HG03354 (cell line): ENCODE measurements at regions not wholly inside any gene's neighbourhood (a gene's known extent, or its start where the extent isn't known, plus 50 kb on each side); places are given as distances from the start of the nearest gene placed in this dataset.

ENCODE experiments used
- ATAC-seq: cut with Tn5 transposase; IDR thresholded peaks from one replicate; pipeline ENCODE4 v1.9.1; 2021; ENCODE audit warnings: mild to moderate bottlenecking; ENCODE audit not compliant: unreplicated experiment, poor library complexity, severe bottlenecking

DNA sequence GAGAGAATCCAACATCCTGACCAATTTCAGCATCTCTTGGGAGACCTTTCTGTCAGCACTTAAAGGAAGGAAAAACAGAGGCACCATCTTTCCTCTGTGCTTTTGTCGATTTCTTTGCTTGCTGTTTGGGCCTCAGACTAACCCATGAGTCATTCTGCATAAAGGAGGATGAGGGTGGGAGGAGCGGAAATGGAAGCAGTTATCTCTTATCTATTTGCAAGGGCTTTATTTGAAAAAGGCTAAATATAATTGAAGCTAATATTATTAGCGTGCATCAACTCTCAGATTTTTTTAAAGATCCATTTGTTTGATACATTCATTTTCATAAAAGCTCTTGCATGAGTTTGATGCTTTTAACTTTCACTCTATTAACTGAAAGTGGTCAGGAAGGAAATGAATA lies 72.9 kb downstream of the ZNF622 start:
- ATAC-seq = no peak

DNA sequence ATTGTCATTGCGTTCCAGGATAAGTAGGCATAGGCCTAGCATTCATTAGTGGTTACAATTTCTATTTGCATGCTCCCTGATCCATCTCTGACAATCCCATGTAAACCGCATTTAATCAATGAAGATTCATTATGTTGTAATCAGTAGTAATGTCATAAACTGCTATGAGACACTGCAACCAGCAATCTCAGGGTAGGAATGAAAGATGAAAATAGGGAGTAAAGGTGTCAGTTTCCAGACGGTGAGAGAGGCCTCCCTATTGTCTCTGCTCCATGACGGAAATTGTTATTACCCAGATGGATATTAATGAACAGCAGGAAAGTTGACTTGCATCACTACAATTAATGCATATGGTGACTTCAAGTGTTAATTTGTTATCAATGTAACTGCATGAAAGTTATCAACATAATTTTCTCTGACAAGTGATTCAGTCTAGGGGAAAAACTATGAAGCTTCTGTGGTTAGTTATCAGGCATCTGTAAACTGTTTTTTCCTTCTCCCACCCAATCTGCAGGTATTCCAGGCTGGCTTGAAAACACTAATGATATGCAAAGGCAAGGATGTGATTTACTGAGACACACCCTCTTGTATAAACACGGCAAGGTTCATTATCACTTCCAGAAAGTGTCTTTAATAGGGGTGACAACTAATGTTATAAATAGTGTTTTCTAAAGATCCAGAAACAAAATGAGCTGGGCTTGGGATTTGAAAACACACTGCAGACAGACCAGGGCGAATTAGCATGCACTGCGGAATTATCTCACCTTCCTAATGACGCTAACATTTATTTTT lies 73.5 kb downstream of the ZNF622 start:
- no peak for ATAC-seq

DNA sequence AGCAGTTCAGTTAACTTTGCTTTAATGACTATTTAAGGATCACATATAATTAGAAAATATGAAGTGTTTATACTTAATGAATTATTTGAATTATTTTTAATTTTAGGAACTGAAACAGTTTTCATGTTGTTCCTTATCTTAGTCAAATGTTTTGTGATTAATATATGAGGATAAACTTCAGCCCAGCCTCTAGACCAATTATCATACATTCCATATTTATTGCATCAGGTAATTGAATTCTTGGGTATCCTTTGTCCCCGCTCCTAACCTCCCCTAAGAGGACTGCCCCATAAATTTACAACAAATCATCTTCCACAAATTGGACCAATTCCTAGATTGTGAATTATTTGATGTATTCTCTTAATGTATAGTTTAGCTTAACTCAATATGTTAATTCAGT lies 74.8 kb downstream of the ZNF622 start:
- ATAC-seq = no peak

DNA sequence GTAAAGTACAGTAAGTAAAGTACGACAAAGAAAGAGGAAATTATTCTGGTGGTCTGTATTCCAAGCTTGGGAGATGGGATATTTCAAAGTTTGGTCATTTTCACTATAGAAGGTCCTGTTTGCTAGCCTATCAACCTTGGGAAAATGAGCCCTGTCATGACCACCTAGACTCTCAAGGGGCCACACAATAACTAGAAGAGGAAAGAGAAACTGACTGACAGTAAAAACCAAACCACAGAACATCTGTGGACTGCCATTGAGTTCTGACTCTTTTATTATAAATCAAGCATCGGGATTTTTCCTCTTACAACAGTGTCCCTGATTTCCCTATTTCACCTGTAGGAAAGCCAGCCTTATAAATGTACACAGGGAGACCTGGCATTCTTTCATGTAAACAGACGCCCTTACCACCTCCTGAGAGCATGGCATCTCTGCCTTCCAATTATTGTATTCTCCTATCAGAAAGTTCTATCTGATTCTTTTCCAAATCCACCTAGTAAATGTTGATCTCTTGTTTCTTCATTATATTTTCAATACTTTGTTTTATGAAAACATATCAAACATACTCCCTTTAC lies 80.0 kb downstream of the ZNF622 start:
- no peak for ATAC-seq

DNA sequence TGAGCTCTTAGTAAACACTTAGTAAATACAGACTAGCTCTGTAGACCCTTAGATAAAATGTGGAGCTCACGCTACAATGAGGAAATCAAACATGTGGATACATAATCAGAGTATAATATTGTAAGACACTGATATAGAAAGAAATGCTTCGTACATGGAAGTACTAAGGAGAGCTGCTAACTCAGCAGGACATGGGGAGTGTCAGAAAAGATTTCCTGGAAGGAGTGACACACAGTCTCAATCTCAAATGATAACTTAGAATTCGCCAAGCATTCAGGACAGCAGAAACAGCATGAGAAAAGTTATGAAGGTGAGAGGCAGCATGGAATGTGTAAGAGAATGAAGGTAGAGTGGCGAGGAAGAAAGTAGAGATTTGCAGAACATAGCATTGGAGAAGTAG lies 80.8 kb downstream of the ZNF622 start:
- ATAC-seq = no peak

DNA sequence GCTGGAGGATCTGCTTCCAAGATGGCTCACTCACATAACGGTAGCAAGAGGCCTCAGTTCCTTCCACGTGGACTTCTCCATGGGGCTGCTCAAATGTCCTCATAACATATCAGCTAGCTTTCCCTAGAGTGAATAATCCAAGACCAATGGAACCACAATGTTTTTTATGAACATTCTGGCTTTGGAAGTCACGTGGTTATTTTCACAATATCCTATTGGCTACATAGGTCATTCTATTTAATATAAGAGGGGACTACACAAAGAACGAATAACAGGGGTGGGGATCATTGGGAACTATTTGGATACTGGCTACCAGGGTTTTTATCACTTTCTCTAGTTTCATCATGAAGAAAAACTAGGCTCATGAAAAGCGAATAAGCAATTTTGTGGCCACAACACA lies 81.4 kb downstream of the ZNF622 start:
- ATAC-seq = no peak

DNA sequence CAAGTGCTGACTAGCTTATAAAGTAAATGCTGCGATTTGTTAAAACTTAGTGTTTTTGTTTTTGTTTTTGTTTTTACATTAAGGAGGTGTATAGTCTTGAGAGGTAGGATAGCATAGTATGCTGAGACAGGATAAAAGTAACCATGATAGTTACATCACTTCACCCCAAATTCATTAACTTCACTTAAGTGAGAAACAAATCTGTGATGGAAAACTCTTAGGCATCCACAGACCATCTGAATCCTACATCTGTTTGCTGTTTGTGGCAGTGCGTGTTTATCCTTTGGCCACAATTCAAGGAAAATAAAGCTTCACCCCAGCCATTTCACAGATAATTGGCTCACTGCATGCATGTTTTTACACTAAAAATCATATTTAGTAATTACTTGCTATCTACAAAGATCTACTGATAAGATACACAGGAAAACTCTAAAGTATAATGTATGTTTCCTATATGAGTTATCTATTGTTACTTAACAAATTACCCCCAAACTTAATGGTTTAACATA lies 82.0 kb downstream of the ZNF622 start:
- ATAC-seq = no peak

DNA sequence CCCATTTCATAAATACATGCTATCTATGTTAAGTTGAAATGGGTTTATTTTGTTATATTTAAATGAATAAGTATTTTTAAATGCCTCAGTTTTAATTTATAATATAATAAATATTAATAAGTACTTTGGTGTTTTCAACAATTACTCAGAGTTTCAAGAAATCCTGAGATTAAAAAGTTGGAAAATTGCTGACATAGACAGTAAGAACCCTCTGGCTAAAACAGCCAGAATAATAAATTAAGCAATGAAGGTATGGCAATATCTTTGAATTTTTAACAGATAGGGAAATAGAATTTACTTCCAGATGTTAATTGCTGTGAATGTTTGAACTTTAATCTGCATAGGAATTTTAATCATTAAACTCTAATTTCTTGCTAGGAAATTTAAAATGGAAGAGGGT lies 83.6 kb downstream of the ZNF622 start:
- ATAC-seq = no peak

DNA sequence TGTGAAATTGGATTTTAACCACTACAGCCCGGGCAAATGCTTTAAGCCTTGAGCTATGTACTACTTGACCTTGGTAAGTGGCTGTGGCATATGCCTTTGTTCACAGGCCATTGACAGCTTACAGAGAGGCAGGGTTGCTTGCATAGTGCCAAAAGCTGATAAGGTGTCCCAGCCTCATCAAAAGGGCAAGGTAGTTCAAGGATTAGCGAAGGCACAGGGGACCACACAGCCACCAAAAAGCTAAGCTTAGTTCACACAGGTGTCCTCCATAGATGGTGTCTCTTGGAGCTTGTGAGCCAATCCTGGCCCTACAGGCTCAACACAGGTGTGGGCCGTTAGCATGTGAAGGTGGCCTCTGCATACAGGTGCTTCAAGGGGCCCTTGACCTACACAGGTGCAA lies 86.8 kb downstream of the ZNF622 start:
- no peak for ATAC-seq

DNA sequence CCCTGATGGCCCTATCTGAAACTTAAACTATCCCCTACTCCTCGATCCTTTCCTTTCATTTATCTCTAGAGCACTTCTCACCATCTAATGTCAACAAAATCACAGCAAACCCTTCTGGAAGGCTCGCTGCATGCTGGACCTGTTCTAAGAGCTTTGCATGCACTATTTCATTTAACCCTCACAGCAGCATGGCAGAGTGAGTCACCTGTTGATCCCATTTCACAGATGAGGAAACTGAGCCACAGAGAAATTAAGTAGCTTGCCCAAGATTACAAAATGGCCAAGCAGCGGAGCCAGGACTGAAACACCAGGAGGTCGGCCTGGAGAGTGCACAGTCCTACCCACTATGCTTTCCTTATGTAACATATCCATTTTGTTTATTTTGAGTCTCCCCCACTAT lies 93.1 kb downstream of the ZNF622 start:
- no peak for ATAC-seq

DNA sequence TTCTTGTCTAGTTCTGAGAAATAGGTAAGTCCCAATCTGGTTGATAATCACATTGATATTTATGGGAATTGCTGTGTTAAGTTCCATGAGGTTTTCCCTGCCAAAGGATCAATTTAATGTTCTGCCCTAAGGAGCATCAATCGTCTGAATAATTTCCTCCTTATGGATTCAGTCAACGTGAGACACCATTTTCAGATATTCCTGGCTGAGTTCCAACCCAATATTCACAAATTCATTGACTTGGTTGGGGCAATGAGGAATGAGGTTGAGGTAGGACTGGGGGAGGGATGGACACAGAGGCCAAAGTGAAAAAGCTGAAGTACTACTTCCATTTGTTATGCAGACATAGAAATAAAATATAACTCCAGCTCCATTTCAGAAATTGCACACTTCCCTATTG lies 99.1 kb downstream of the ZNF622 start:
- no peak for ATAC-seq

DNA sequence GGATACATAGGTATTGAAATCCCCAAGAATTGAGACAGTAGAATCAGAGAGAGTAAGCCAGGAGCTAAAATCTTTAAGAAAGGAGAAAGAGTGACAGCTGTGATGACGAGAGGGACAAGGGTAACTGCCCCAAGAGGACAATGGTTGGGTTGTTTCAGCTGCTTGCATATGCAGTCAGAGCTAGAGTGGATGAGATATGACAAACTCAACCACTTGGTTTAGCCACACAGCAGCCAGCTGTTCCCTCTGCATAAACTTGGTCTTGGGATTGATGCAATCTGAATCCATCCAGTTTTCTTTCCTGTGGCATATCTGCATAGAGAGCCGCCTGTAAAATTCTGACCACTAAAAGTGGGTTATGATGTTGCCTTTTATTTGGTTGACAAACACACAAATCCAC lies 100.7 kb downstream of the ZNF622 start:
- no peak for ATAC-seq

DNA sequence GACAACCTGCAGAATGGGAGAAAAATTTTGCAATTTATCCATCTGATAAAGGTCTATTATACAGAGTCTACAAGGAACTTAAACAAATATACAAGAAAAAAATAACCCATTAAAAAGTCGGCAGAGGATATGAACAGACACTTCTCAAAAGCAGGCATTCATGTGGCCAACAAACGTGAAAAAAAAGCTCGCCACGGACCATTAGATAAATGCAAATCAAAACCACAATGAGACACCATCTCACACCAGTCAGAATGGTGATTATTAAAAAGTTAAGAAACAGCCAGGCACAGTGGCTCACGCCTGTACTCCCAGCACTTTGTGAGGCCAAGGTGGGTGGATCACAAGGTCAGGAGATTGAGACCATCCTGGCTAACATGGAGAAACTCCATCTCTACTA lies 112.2 kb downstream of the ZNF622 start:
- peak; percentile 56 for ATAC-seq

DNA sequence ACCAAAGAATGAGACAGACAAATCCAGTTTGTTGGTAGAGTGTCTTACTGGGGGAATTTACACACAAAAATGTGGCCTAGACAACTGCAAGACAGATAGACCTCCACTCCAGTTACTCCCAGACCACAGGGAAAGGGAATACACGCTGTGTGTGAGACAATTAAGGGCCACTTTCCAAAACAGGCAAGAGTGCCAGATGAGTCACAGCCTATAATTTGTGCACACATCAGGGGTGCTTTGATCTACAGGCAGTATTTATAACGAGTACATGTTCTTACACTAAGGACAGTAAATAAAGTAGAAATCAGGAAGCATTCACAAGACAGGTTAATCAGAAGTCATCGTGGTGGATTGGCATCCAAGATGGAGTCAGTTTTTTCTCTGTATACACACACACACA lies 114.8 kb downstream of the ZNF622 start:
- no peak for ATAC-seq

DNA sequence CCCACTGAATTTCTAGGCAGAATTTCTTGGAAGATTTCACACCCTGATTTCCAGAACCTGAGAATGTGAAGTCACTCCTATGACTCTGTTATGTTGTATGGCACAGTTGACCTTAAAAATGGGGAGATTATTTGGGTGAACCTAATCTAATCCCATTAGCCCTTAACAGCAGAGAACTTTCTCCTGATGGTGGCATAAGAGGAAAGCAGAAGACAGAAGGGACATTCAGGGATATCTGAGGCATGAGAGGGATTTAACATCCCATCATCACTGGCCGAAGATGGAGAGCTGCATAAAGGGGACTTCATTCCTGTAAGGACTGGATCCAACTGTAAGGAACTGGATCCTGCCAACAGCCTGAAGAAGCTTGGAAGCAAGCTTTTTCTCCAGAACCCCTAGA lies 119.2 kb downstream of the ZNF622 start:
- ATAC-seq = no peak

DNA sequence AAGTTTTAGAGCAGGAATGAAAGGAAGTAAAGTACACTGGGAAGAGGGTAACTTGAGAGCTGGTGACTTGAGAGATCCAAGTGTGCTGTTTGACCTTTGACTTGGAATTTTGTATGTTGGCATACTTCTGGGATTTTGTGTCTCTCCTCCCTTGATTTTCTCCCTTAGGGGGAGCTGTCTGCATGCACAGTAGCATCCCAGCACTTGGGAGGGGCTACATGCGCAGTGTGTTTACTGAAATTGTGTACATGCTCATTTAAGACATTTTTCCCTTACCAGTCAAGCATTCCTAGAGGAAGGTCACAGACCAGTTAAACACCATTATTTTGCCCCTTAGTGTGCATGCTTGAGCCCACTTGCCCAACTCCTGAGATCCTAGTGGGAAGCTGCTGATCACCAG lies 120.1 kb downstream of the ZNF622 start:
- ATAC-seq = no peak

DNA sequence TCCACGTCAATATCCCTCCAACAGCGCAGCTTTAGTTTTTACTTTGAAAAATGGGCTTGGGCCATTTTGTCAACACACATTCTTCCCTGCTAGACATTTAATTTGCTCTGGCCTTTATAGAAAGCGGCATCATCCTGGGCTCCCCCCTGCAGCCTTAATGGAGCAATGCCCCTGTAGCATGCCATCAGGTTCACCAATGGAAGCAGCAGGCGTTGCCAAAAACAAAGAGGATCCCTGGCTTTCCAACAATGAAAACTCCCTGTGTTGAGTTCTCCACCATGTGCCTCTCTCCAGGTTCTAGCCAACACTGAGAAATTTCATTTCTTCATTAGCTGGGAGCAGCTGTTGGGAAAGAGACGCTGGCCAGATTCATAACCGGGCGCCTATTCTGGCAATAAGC lies 139.5 kb downstream of the ZNF622 start:
- no peak for ATAC-seq

DNA sequence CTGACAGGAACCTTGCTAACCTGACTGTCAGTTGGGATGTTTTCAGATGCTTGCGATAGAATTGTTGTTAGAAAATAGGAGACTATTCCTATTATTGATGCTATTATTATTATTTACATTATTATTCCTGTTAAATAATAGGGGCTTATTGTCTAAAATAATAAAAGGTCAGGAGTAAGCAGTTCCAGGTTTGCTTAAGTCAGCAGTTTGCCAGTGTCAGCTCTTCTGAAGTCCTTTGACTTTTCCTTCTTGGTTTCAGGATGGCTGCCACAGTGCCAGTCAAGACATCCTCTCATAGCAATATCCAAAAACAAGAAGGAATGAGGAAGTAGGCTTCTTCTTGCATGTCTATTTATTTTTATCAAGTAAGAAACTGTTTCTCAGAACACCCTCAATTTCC lies 141.7 kb upstream of the MARCHF11 start:
- no peak for ATAC-seq

DNA sequence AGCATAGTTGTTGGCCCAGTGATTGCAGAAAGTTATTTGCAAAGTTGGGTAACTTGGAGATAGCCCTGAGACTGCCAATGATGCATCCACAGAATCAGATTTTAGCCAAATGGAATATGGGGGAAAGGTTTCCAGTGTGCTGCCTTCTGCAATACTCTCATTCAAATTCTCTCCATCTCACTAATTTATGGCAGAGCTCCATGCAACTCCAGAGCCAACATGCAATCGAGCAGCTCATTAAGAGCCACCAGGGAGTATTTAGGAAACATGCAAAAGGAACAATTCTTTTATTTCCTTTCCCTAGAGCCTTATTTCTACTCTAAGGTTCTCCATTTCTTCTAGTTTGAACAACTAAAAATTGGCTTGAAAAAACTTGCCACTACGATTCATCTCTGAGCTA lies 135.9 kb upstream of the MARCHF11 start:
- no peak for ATAC-seq

DNA sequence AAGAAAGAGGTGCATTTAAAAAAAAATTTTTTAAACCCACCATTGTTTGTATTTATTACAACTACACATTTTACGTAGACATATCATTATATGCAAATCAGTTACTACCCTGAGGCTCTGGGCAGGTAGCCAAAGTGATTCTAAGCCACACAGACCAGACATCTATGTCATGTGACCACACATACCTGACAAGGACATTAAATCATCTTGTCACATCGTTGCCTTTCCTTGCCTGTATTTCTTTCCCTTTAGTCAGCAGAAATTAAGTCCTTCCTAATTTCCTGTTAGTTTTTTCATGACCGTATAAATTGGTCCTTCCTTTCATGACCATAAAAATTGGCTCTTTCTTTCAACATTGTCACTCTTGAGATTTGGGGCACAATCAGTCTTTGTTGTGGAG lies 134.2 kb upstream of the MARCHF11 start:
- no peak for ATAC-seq

DNA sequence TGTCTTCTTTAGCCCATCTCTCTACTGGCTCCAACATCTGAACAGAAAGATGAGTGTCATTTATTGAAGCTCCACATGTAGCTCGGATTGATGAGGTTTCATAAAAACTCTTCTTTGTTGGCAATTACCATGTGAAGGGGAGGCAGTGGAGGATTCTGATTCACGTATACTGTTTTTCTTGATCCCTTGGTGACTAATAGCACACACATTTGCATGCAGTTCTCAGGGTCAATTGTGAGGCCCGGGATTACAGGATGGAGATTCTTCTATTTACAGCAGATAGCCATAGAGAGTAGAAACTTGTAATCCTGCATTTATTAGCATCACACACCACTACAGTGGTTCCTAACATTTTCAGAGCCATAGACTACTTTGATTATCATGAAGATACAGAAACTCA lies 133.2 kb upstream of the MARCHF11 start:
- no peak for ATAC-seq

DNA sequence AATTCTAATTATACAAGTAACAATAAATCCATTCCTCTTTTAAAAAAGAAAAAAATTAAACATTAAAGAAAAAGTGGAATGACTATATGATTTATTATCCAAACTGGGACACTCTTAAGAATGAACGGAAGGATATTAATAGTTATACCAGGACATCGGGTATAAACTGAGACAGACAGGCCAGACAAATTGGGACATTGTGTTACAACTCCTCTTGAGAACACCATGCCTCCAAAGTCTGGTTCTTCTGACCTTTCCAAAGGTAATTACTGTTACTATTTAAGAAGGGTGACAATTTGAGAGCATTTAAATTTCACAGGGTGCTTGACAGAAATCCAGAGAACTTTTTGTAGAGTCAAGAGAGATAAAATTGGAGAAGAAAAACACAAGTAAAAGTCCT lies 132.1 kb upstream of the MARCHF11 start:
- no peak for ATAC-seq
